Uterus (tissue), 3 donors: ENCODE measurements at regions not wholly inside any gene's neighbourhood (a gene's known extent, or its start where the extent isn't known, plus 50 kb on each side); places are given as distances from the start of the nearest gene placed in this dataset.

Experiments used
- DNase-seq, 2 donors: peaks; one replicate each; pipeline ENCODE4 v3.0.0-alpha.2; 2019 to 2020
- H3K27ac ChIP-seq, 2 donors: fragments of 200-600 bp; sonication (generic); 1 replicate in 1 of 2; 2 replicates in 1 of 2; pipeline ENCODE4 v1.5.1; 2016 to 2018
- H3K27me3 ChIP-seq, 2 donors: fragments of 200-600 bp; sonication (generic); one replicate each; pipeline ENCODE4 v1.5.1; 2018 to 2019; ENCODE audit warnings: control low read depth in 1 of 2
- H3K36me3 ChIP-seq, 2 donors: fragments of 200-600 bp; sonication (generic); one replicate each; pipeline ENCODE4 v1.5.1; 2019; ENCODE audit warnings: control low read depth in 1 of 2
- H3K4me1 ChIP-seq, 2 donors: fragments of 200-600 bp; sonication (generic); one replicate each; pipeline ENCODE4 v1.5.1; 2018 to 2019; ENCODE audit warnings: control low read depth in 1 of 2
- H3K4me3 ChIP-seq, 2 donors: fragments of 200-600 bp; sonication (generic); 1 replicate in 1 of 2; 2 replicates in 1 of 2; pipeline ENCODE4 v1.5.1; 2018 to 2019; ENCODE audit warnings: mild to moderate bottlenecking in 1 of 2
- H3K9me3 ChIP-seq, 2 donors: fragments of 200-600 bp; sonication (generic); one replicate each; pipeline ENCODE4 v1.5.1; 2019; ENCODE audit warnings: control low read depth in 1 of 2
- CTCF ChIP-seq, 4 experiments: fragments of 200-600 bp in 2 of 4; fragments of 450-650 bp in 2 of 4; sonication (generic) in 2 of 4; IDR thresholded peaks; one replicate each; pipeline ENCODE4 v1.5.1; 2016 to 2019; ENCODE audit warnings: antibody characterized with exemption in 4 of 4, mild to moderate bottlenecking in 2 of 4, moderate library complexity in 1 of 4
- POLR2A ChIP-seq, 2 donors: fragments of 450-650 bp; IDR thresholded peaks; one replicate each; pipeline ENCODE4 v1.6.1; 2016; ENCODE audit warnings: antibody characterized with exemption in 2 of 2, mild to moderate bottlenecking in 1 of 2, moderate library complexity in 1 of 2
- intact Hi-C: fragments of 100-400 bp; cut with DNase I; formaldehyde crosslinking; loops from one replicate; pipeline ENCODE4 v1.15.1; 2023; ENCODE audit warnings: low total_unique reads
- donor health status: DM: yes; HTN: yes; CAD: no.

GRCh38 chr2:188151670-188152069 is 140.0 kb upstream of the GULP1 start:
- intact Hi-C loops: no loop called here
- H3K9me3 ChIP-seq: no peaks in the 10 kb centered on the region
- H3K27me3 ChIP-seq: no peaks in the 10 kb centered on the region
- TF ChIP-seq POLR2A (IDR thresholded peaks at IDR 0.05) (no peak), CTCF (IDR thresholded peaks at IDR 0.05) (no peak)
- no peak overlapping the region for H3K27ac ChIP-seq
- H3K36me3 ChIP-seq: no peaks in the 10 kb centered on the region
- DNase-seq: no peak
- H3K4me3 ChIP-seq: no peak overlapping the region
- H3K4me1 ChIP-seq: no peaks in the 10 kb centered on the region

DNA sequence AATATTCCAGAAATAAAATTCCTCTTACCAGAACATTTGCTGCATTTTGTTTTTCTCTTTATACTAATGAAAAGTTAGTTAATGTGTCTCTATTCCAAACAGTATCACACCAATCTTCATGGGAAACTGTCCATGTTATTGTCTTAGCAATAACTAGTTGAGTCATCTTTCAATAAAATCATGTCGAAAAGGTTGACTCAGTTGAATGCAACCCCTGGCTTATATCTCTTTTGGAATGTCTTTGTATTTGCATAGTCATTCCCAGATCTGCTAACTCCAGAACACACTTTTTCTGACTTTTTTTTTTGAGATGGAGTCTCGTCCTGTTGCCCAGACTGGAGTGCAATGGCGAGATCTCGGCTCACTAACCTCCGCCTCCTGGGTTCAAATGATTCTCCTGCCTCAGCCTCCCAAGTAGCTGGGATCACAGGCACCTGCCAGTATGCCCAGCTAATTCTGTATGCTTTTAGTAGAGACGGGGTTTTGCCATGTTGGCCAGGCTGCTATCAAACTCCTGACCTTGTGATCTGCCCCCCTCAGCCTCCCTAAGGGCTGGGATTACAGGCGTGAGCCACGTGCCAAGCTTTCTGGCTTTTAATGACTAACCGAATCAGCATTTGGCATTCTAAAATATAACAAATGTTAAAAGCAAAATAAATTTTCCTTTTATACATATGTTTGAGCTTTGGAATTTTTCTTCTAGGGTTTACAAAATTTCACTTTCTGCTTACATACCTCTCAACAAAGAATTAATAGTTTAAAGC is 133.2 kb upstream of the GULP1 start:
- Histone ChIP-seq H3K36me3 (no peaks in the 10 kb centered on the region), H3K9me3 (no peaks in the 10 kb centered on the region), H3K4me1 (no peaks in the 10 kb centered on the region), H3K4me3 (no peak overlapping the region), H3K27me3 (no peaks in the 10 kb centered on the region), H3K27ac (no peak overlapping the region)
- intact Hi-C loops: no loop called here
- no peak for TF ChIP-seq POLR2A (IDR thresholded peaks at IDR 0.05)
- TF ChIP-seq CTCF (IDR thresholded peaks at IDR 0.05): no peak
- DNase-seq: no peak

- H3K4me1 ChIP-seq: no peaks in the 10 kb centered on the region
- intact Hi-C loops: no loop called here
- no peaks in the 10 kb centered on the region for H3K9me3 ChIP-seq
- TF ChIP-seq POLR2A (IDR thresholded peaks at IDR 0.05) (no peak), CTCF (IDR thresholded peaks at IDR 0.05) (no peak)
- no peak for DNase-seq
- H3K36me3 ChIP-seq: no peaks in the 10 kb centered on the region
- no peak overlapping the region for H3K4me3 ChIP-seq
- H3K27ac ChIP-seq: no peak overlapping the region
- no peaks in the 10 kb centered on the region for H3K27me3 ChIP-seq
Observed at GRCh38 chr2:188159484-188159883, 132.2 kb upstream of the GULP1 start.

GRCh38 chr2:188170356-188170755 is 121.3 kb upstream of the GULP1 start:
- H3K36me3 ChIP-seq: no peaks in the 10 kb centered on the region
- H3K4me3 ChIP-seq: no peak overlapping the region
- no peaks in the 10 kb centered on the region for H3K27me3 ChIP-seq
- TF ChIP-seq CTCF (IDR thresholded peaks at IDR 0.05): no peak
- no peak for TF ChIP-seq POLR2A (IDR thresholded peaks at IDR 0.05)
- no peaks in the 10 kb centered on the region for H3K9me3 ChIP-seq
- DNase-seq: no peak
- no peaks in the 10 kb centered on the region for H3K4me1 ChIP-seq
- intact Hi-C loops: no loop called here
- no peak overlapping the region for H3K27ac ChIP-seq

GRCh38 chr2:188176620-188177019 is 115.1 kb upstream of the GULP1 start:
- TF ChIP-seq CTCF (IDR thresholded peaks at IDR 0.05) (no peak), POLR2A (IDR thresholded peaks at IDR 0.05) (no peak)
- H3K9me3 ChIP-seq: no peaks in the 10 kb centered on the region
- intact Hi-C loops: no loop called here
- no peak overlapping the region for H3K27ac ChIP-seq
- no peaks in the 10 kb centered on the region for H3K36me3 ChIP-seq
- no peaks in the 10 kb centered on the region for H3K4me1 ChIP-seq
- no peaks in the 10 kb centered on the region for H3K27me3 ChIP-seq
- no peak overlapping the region for H3K4me3 ChIP-seq
- no peak for DNase-seq
